ENCODE measurements at regions not wholly inside any gene's neighbourhood (a gene's known extent, or its start where the extent isn't known, plus 50 kb on each side); places are given as distances from the start of the nearest gene placed in this dataset.

DNA sequence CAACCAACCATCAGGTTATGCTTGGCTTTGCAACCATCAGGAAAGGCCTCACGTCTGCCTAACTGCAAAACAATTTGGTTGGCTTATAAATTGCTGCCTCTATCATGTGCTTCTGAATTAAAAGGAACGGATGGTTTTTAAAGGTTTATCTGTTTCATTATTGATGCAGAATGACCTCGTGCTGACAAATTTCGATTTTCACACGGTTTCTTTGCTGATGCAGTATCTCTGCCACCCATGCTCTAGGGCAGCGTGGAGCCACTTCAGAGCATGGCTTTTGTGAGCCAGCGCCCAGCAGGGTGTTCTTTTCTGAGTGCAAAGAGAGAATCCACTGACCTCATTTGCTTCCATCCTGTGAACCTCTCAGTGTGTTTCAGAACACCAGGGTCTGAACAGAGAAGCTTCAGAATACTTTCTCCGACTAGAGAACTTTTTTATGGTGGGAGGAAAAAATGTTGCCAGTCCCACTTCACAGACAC, 143.1 kb upstream of the L3MBTL4 start:
- Histone ChIP-seq H3K9ac (ENCODE audit: low read depth in 2 of 2, low read length in 2 of 2) (no peak overlapping the region), H3K4me3 (no peak overlapping the region), H3K36me3 (no peaks in the 10 kb centered on the region), H3K27me3 (no peaks in the 10 kb centered on the region), H3K27ac (no peak overlapping the region), H3K9me3 (no peaks in the 10 kb centered on the region), H3K4me1 (no peaks in the 10 kb centered on the region)
- DNase-seq = no peak
- intact Hi-C loops (cut with DNase I) = no loop called here
- TF ChIP-seq, protein P1, sequence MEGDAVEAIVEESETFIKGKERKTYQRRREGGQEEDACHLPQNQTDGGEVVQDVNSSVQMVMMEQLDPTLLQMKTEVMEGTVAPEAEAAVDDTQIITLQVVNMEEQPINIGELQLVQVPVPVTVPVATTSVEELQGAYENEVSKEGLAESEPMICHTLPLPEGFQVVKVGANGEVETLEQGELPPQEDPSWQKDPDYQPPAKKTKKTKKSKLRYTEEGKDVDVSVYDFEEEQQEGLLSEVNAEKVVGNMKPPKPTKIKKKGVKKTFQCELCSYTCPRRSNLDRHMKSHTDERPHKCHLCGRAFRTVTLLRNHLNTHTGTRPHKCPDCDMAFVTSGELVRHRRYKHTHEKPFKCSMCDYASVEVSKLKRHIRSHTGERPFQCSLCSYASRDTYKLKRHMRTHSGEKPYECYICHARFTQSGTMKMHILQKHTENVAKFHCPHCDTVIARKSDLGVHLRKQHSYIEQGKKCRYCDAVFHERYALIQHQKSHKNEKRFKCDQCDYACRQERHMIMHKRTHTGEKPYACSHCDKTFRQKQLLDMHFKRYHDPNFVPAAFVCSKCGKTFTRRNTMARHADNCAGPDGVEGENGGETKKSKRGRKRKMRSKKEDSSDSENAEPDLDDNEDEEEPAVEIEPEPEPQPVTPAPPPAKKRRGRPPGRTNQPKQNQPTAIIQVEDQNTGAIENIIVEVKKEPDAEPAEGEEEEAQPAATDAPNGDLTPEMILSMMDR (IDR thresholded peaks at IDR 0.05) = no peak

DNA sequence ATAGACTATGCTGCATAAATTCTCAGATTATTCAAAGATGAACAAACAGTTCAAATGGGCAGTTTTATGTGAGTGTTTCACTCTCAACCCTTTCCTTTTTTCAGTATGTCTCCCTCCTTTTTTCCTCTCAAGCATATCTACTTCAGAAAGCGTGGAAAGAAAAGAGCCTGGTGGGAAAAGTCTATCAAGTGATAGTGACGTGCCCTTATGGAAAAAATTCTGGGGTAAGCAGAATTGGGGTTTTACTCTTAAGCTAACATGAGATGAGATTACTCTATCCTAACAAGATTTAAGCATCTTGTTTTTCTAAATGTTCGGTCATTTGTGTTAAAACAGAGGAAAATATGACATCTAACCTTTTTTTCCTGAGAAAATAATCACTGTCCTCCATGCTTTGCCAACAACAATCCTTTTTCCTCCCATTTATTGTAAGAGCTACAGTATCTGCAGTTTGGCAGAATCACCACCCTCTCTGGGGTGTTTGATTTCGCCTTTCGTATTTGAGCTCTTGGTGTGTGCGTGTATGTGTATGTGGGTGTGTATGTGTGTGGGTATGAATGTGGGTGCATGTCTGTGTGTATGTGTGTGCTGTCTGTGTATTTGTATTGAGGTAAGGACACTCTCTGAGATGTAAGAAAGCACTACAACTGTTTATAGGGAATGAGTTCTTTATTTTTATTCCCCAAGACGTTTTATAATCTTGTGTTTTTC, 143.9 kb upstream of the L3MBTL4 start:
- H3K9ac ChIP-seq (ENCODE audit: low read depth in 2 of 2, low read length in 2 of 2) = no peak overlapping the region

DNA sequence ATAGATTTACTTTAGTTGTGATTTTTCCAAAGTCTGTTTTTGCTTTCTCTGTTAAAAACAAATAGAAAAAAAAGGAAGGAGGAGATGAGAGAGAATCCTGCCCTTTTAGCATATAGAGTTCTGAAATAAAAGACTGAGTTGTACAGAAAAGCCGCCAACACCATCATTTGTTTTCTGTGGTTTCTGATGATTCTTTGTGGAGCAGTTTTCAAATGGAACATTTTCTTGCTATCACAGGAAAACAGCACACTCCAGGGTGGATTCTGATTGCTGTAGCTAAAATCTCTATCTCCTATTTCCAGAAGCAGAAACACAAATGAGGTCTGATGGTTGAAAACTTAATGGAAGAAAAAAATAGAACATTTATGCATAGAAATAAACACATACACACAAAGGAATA, 144.6 kb upstream of the L3MBTL4 start:
- Histone ChIP-seq H3K27ac (no peak overlapping the region), H3K9me3 (no peaks in the 10 kb centered on the region), H3K4me3 (no peak overlapping the region), H3K9ac (ENCODE audit: low read depth in 2 of 2, low read length in 2 of 2) (no peak overlapping the region), H3K27me3 (no peaks in the 10 kb centered on the region), H3K36me3 (no peaks in the 10 kb centered on the region), H3K4me1 (no peaks in the 10 kb centered on the region)
- TF ChIP-seq, protein P1 (IDR thresholded peaks at IDR 0.05) = no peak
- DNase-seq = no peak
- intact Hi-C loops (cut with DNase I) = no loop called here

More for the DNA sequence above, 143.9 kb upstream of the L3MBTL4 start:
- TF ChIP-seq, protein P1 (IDR thresholded peaks at IDR 0.05) = no peak
- Histone ChIP-seq H3K4me1 (no peaks in the 10 kb centered on the region), H3K9me3 (no peaks in the 10 kb centered on the region), H3K4me3 (no peak overlapping the region), H3K27me3 (no peaks in the 10 kb centered on the region), H3K36me3 (no peaks in the 10 kb centered on the region), H3K27ac (no peak overlapping the region)
- intact Hi-C loops (cut with DNase I) = no loop called here
- no peak for DNase-seq

DNA sequence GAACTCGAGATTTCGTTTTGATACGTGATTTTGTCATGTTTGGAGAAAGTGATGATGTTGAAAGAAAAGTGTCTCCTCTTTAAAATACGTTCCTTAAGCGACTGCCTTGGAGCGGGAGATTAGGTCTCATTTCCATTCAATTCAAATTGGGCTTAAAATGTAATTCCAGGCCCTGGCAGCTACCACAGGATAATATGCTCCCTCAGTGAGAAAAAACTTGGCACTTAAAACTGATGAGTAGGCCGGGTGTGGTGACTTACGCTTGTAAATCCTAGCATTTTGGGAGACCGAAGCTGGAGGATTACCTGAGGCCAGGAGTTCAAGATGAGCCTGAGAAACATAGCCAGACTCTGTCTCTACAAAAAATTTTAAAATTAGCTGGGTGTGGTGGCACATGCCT, 146.3 kb upstream of the L3MBTL4 start:
- H3K9me3 ChIP-seq = no peaks in the 10 kb centered on the region
- no peak overlapping the region for H3K27ac ChIP-seq
- TF ChIP-seq, protein P1 (IDR thresholded peaks at IDR 0.05) = no peak
- H3K27me3 ChIP-seq = no peaks in the 10 kb centered on the region
- no peaks in the 10 kb centered on the region for H3K4me1 ChIP-seq
- no peaks in the 10 kb centered on the region for H3K36me3 ChIP-seq
- DNase-seq = no peak
- H3K9ac ChIP-seq (ENCODE audit: low read depth in 2 of 2, low read length in 2 of 2) = no peak overlapping the region
- intact Hi-C loops (cut with DNase I) = no loop called here
- no peak overlapping the region for H3K4me3 ChIP-seq

DNA sequence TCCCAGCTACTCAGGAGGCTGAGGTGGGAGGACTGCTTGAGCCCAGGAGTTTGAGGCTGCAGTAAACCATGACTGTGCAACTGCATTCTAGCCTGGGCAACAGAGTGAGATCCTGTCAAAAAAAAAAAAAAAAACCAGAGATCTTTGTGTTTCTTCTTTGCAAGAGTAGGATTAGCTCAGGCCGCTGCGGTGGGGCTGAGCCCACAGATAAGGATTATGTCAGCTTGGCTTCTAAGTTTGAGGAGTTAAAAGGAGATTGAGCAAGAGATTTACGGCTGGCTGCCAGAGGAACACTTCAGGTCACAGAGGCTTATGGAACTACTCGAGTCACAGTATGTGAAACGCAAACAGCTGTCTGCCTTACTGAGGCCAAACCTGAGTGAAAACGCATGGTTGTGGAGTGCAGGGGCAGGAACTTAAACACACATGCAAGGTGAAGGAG, 146.7 kb upstream of the L3MBTL4 start:
- Histone ChIP-seq H3K36me3 (no peaks in the 10 kb centered on the region), H3K4me1 (no peaks in the 10 kb centered on the region), H3K4me3 (no peak overlapping the region), H3K27me3 (no peaks in the 10 kb centered on the region), H3K27ac (no peak overlapping the region), H3K9ac (ENCODE audit: low read depth in 2 of 2, low read length in 2 of 2) (no peak overlapping the region), H3K9me3 (no peaks in the 10 kb centered on the region)
- peak; percentile 45 for DNase-seq
- TF ChIP-seq, protein P1 (IDR thresholded peaks at IDR 0.05) = no peak
- intact Hi-C loops (cut with DNase I) = no loop called here

All from colonic mucosa (tissue), 4 donors.